ENCODE measurements at regions not wholly inside any gene's neighbourhood (a gene's known extent, or its start where the extent isn't known, plus 50 kb on each side); places are given as distances from the start of the nearest gene placed in this dataset.

DNA sequence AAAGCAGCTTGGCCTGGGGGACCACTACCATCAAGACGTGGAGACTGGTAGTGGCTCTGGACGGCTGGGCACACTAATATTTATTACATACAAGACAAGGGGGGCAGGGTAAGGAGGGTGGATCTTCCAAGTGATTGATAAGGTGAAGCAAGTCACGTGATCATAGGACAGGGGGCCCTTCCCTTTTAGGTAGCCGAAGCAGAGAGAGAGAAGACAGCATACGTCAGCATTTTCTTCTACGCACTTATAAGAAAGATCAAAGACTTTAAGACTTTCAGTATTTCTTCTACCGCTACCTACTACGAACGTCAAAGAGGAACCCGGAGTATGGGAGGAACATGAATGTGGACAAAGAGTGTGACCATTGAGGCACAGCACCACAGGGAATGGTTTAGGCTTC is 307.9 kb downstream of the RPIA start:
- TF ChIP-seq, protein P1, sequence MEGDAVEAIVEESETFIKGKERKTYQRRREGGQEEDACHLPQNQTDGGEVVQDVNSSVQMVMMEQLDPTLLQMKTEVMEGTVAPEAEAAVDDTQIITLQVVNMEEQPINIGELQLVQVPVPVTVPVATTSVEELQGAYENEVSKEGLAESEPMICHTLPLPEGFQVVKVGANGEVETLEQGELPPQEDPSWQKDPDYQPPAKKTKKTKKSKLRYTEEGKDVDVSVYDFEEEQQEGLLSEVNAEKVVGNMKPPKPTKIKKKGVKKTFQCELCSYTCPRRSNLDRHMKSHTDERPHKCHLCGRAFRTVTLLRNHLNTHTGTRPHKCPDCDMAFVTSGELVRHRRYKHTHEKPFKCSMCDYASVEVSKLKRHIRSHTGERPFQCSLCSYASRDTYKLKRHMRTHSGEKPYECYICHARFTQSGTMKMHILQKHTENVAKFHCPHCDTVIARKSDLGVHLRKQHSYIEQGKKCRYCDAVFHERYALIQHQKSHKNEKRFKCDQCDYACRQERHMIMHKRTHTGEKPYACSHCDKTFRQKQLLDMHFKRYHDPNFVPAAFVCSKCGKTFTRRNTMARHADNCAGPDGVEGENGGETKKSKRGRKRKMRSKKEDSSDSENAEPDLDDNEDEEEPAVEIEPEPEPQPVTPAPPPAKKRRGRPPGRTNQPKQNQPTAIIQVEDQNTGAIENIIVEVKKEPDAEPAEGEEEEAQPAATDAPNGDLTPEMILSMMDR (IDR thresholded peaks at IDR 0.05) = no peak
- TF ChIP-seq EP300 (IDR thresholded peaks at IDR 0.05) (no peak), POLR2A (IDR thresholded peaks at IDR 0.05; ENCODE audit: low read depth) (no peak)
